A549 (cell line): ENCODE measurements at regions not wholly inside any gene's neighbourhood (a gene's known extent, or its start where the extent isn't known, plus 50 kb on each side); places are given as distances from the start of the nearest gene placed in this dataset.
"Not testable (repeated sequence)": the region's sequence is repeated elsewhere in the genome, so short reads cannot be mapped to it uniquely, and the experiment has no call there.

Source experiments
- CHD2 ChIP-seq: fragments of 150-350 bp; IDR thresholded peaks from 2 replicates; pipeline ENCODE4 v1.6.1; 2014; ENCODE audit warnings: low read length; ENCODE audit not compliant: partially characterized antibody
- CTCF ChIP-seq: fragments of >200 bp; sonication (Bioruptor Twin); formaldehyde crosslinking; IDR thresholded peaks from 3 replicates; pipeline ENCODE4 v1.5.1; 2016
- EHMT2 ChIP-seq: fragments of 200-600 bp; sonication (generic); IDR thresholded peaks from 2 replicates; pipeline ENCODE4 v1.6.1; 2016; ENCODE audit warnings: antibody characterized with exemption, low read depth, mild to moderate bottlenecking, moderate library complexity
- MYC ChIP-seq: IDR thresholded peaks from 2 replicates; pipeline ENCODE4 v1.6.1; 2012; ENCODE audit warnings: mild to moderate bottlenecking, inconsistent platforms, low read length, improper control_type of control experiment, borderline replicate concordance
- POLR2A ChIP-seq: IDR thresholded peaks from 2 replicates; pipeline ENCODE4 v1.6.1; 2012; ENCODE audit warnings: mild to moderate bottlenecking, low read length
- RCOR1 ChIP-seq: fragments of 150-350 bp; IDR thresholded peaks from 2 replicates; pipeline ENCODE4 v1.6.1; 2014; ENCODE audit warnings: antibody characterized with exemption, low read length, low read depth
- RFX5 ChIP-seq: fragments of 450-650 bp; IDR thresholded peaks from 2 replicates; pipeline ENCODE4 v1.7.1; 2014; ENCODE audit warnings: antibody characterized with exemption, mild to moderate bottlenecking, moderate library complexity
- ZFP36 ChIP-seq: fragments of 450-650 bp; IDR thresholded peaks from 2 replicates; pipeline ENCODE4 v1.6.1; 2014; ENCODE audit warnings: borderline replicate concordance; ENCODE audit not compliant: partially characterized antibody

GRCh38 chr2:104979786-104980185 is 58.1 kb upstream of the MRPS9 start:
- TF ChIP-seq RFX5, CTCF, POLR2A, ZFP36, RCOR1, EHMT2, CHD2, MYC: not testable (repeated sequence)
